SH-SY5Y (cell line): ENCODE measurements at regions not wholly inside any gene's neighbourhood (a gene's known extent, or its start where the extent isn't known, plus 50 kb on each side); places are given as distances from the start of the nearest gene placed in this dataset.

Source experiments
- GATA2 ChIP-seq: IDR thresholded peaks from 2 replicates; pipeline ENCODE4 v1.6.1; 2011; ENCODE audit warnings: mild to moderate bottlenecking, low read depth, low read length
- GATA3 ChIP-seq: IDR thresholded peaks from 2 replicates; pipeline ENCODE4 v1.6.1; 2011; ENCODE audit warnings: low read depth, mild to moderate bottlenecking, low read length, moderate library complexity

- TF ChIP-seq GATA2 = no peak
- TF ChIP-seq GATA3 = no peak
Measured at GRCh38 chr1:4960782-4961475, 306.5 kb downstream of the AJAP1 start.

- no peak for TF ChIP-seq GATA3
- TF ChIP-seq GATA2 = no peak
Measured at GRCh38 chr1:4960336-4960735, 305.9 kb downstream of the AJAP1 start.

DNA sequence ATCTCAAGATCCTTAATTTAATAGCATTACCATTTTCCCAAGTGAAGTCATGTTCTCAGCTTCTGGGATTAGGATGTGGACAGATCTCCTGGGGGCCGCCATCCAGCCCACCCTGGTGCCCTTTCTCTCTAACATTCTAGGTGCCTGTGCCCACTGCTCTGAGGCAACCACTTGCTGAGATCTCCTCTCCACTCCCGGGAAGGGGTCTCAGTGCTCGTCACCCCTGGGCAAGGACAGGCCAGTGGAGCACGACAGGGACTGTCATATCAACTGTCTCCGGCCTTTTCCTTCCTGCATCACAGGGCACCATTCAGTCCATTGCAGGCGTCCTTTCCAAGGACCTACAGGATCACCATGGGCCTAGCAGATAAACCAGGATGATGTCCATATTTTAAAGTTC, 304.8 kb downstream of the AJAP1 start:
- no peak for TF ChIP-seq GATA2
- no peak for TF ChIP-seq GATA3

- TF ChIP-seq GATA2 (no peak), GATA3 (no peak)
Measured at GRCh38 chr1:4957027-4957426, 302.6 kb downstream of the AJAP1 start.

- TF ChIP-seq GATA2 (no peak), GATA3 (no peak)
Measured at GRCh38 chr1:4954392-4954791, 300.0 kb downstream of the AJAP1 start.

- no peak for TF ChIP-seq GATA3
- no peak for TF ChIP-seq GATA2
Measured at GRCh38 chr1:4951601-4952000, 297.2 kb downstream of the AJAP1 start.

GRCh38 chr1:4946343-4946742, 291.9 kb downstream of the AJAP1 start:
- TF ChIP-seq GATA3 (no peak), GATA2 (no peak)

- TF ChIP-seq GATA2 (no peak), GATA3 (no peak)
Measured at GRCh38 chr1:4944911-4945310, 290.5 kb downstream of the AJAP1 start.

GRCh38 chr1:4944072-4944471, 289.7 kb downstream of the AJAP1 start:
- no peak for TF ChIP-seq GATA2
- no peak for TF ChIP-seq GATA3

- TF ChIP-seq GATA2 (no peak), GATA3 (no peak)
Measured at GRCh38 chr1:4939266-4939665, 284.9 kb downstream of the AJAP1 start.

DNA sequence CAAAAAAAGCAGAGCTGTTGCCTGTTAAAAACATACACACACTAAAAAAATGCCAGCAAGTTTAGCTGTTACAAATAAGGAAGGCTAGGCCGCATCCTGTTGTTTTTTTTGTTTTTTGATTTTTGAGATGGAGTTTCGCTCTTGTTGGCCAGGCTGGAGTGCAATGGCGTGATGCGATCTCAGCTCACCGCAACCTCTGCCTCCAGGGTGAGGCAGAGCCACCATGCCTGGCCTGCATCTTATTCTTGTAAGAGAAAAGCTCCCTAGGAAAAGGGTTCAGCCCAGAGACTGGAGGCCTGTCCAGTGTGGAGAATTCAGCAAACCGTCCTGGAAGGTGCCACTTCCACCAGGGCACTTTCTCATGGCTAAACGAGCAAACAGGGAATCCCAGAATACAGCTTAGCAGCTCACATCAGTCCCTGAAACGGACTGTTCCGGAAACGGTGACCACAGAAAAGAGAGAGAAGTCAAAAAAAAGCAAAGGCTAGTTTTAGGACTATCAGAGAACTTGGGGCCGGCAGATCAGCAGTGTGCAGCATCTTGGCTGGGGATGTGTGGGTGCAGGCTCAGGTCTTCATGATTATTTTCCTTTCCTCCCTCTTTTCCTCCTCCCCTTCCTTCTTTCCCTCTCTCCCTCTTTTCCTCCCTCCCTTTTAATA, 283.6 kb downstream of the AJAP1 start:
- TF ChIP-seq GATA3 (no peak), GATA2 (no peak)

DNA sequence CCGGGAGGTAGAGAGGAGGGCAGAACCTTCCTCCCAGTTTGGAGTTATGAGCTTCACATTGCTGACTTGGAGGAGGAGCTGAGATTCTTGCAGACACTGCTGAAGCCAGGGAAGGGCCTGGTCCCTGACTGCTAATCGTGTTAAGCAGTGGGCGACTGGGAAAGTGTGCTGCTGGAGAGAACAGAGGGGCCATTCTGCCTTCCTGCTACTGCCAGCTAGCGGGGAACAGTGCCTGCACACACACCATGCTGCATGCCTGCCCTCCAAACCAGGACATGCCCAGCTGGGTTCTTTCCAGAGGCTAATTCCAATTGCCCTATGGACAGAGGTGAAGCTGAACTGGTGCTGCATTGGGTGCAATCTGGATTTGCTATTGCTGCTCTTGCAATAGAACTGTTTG, 281.4 kb downstream of the AJAP1 start:
- TF ChIP-seq GATA2 = no peak
- TF ChIP-seq GATA3 = no peak

DNA sequence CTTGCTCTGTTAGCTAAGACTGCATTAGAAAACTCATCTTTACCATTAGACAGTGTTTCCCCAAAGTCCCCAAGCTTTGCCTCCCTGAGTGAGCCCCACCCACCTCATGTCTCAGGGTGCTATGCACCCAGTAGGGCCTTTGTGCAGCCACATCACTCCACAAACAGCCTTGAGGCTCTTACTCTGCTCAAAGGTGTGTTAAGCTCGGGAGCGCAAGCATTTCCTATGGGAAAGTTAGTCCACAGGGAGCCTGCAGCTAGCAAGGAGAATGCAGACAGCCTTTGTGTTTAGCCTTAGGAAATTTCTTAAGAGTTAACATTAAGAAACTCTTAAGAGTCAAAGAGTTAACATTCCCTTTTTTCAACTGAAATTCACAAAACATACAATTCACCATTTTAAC, 278.8 kb downstream of the AJAP1 start:
- TF ChIP-seq GATA2 = no peak
- no peak for TF ChIP-seq GATA3

DNA sequence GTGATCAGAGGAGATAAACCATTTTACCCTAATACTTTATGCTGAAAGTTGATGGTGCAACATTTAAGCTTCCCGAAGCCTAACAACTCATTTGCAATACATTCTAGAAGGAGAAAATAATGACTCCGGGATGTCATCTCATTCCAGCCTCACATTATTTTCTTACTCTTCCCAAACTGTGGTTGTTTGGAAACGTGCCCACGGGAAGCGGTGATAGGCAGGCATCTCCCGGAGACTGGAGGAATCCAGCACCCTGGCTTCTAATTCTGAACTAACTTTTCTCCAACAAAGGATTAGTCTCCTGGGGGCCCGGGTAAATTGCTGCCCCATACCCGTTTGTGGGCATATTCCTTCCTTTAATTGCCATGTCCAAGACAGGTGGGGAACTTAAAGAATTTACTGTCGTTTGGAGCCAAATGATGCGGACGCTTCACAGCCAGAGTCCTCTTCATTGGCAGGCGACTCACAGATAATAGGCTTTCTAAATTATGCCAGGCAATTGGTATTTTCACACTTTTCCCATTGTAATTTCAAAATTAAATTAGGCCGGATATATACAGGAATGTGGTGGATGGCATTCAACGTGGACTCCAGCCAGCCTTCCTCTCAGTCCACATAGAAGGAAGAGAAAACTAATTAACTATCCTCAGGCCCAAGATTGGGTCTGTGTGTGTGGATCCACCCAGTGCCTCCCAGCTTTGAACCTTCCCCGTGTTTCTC, 278.1 kb downstream of the AJAP1 start:
- TF ChIP-seq GATA3 (no peak), GATA2 (no peak)

DNA sequence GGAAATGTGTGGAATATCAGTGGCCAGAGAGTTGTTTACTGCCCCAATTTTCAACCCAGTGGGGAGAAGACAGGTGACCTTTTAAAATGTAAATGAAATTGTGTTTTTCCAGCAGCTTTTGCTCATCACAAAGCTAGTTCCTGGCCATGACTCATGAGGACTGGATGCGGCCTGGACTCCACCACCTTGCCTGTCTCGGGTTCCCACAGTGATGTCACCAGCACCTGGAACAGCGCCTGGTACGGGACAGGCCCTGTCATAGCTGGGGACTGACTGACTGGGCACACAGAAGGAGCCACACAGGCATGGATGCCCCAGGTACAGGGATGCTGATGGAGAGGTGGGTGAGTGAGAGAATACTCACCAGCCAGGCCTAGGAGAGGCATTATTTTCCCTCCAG, 277.1 kb downstream of the AJAP1 start:
- TF ChIP-seq GATA3 (no peak), GATA2 (no peak)
